Suprapubic skin (tissue), 4 donors: ENCODE measurements at regions not wholly inside any gene's neighbourhood (a gene's known extent, or its start where the extent isn't known, plus 50 kb on each side); places are given as distances from the start of the nearest gene placed in this dataset.

Source experiments
- DNase-seq, 2 donors: peaks; one replicate each; pipeline ENCODE4 v3.0.0-alpha.2; 2019; ENCODE audit warnings: low spot score in 2 of 2
- H3K27ac ChIP-seq: fragments of 200-600 bp; sonication (generic); one replicate; pipeline ENCODE4 v1.5.1; 2019
- H3K27me3 ChIP-seq: fragments of 200-600 bp; sonication (generic); one replicate; pipeline ENCODE4 v1.5.1; 2019
- H3K36me3 ChIP-seq: fragments of 200-600 bp; sonication (generic); one replicate; pipeline ENCODE4 v1.5.1; 2019
- H3K4me1 ChIP-seq: fragments of 200-600 bp; sonication (generic); one replicate; pipeline ENCODE4 v1.5.1; 2019
- H3K4me3 ChIP-seq: fragments of 200-600 bp; sonication (generic); one replicate; pipeline ENCODE4 v1.5.1; 2019; ENCODE audit warnings: mild to moderate bottlenecking
- H3K9me3 ChIP-seq: fragments of 200-600 bp; sonication (generic); one replicate; pipeline ENCODE4 v1.5.1; 2019
- CTCF ChIP-seq, 2 donors: fragments of 200-600 bp in 1 of 2; fragments of 450-650 bp in 1 of 2; sonication (generic) in 1 of 2; IDR thresholded peaks; one replicate each; pipeline ENCODE4 v1.5.1; 2016 to 2019; ENCODE audit warnings: antibody characterized with exemption in 2 of 2, mild to moderate bottlenecking in 1 of 2, moderate library complexity in 1 of 2
- EP300 ChIP-seq: sonication (generic); formaldehyde crosslinking; IDR thresholded peaks from one replicate; pipeline ENCODE4 v1.6.1; 2017; ENCODE audit warnings: antibody characterized with exemption
- POLR2A ChIP-seq, 2 donors: fragments of 450-650 bp; IDR thresholded peaks; one replicate each; pipeline ENCODE4 v1.6.1; 2017; ENCODE audit warnings: antibody characterized with exemption in 2 of 2, mild to moderate bottlenecking in 2 of 2, moderate library complexity in 2 of 2
- POLR2AphosphoS5 ChIP-seq, 3 donors: sonication (generic); formaldehyde crosslinking; IDR thresholded peaks; one replicate each; pipeline ENCODE4 v1.6.1; 2017; ENCODE audit warnings: antibody characterized with exemption in 3 of 3
- WGBS: methylation state at CpG from one replicate; pipeline ENCODE4 v1.1.5; 2018; 5-methylcytosine and 5-hydroxymethylcytosine counted together

GRCh38 chr1:207963427-207964194 is 52.7 kb upstream of the CD34 start:
- Histone ChIP-seq H3K9me3 (no peaks in the 10 kb centered on the region), H3K36me3 (no peaks in the 10 kb centered on the region), H3K4me1 (peaks cover 40% of the 10 kb centered on the region), H3K4me3 (peak overlapping the region; percentile 66), H3K27me3 (no peaks in the 10 kb centered on the region), H3K27ac (peak overlapping the region; percentile 94)
- peak; percentile 100 for TF ChIP-seq CTCF (IDR thresholded peaks at IDR 0.05)
- no peak for TF ChIP-seq EP300
- TF ChIP-seq POLR2A (IDR thresholded peaks at IDR 0.05): peak; percentile 27 to 85
- peak in 2 of 3 donors; percentile 59 to 63 for TF ChIP-seq POLR2AphosphoS5 (IDR thresholded peaks at IDR 0.05)
- 4% methylated on average over 26 of the region's 59 CpGs for WGBS
- peak; percentile 93 to 94 for DNase-seq

- Histone ChIP-seq H3K4me3 (peak overlapping the region; percentile 66), H3K27ac (peak overlapping the region; percentile 94), H3K9me3 (no peaks in the 10 kb centered on the region), H3K4me1 (peaks cover 44% of the 10 kb centered on the region), H3K36me3 (no peaks in the 10 kb centered on the region), H3K27me3 (no peaks in the 10 kb centered on the region)
- WGBS: 15% methylated on average over 32 of the region's 32 CpGs
- TF ChIP-seq POLR2AphosphoS5 (IDR thresholded peaks at IDR 0.05) (no peak), POLR2A (IDR thresholded peaks at IDR 0.05) (no peak), EP300 (no peak), CTCF (IDR thresholded peaks at IDR 0.05) (no peak)
- peak; percentile 87 to 88 for DNase-seq
These were observed 51.9 kb upstream of the CD34 start for GRCh38 chr1:207962716-207963426.
